Ammon's horn (tissue), 1 donor: ENCODE measurements at regions not wholly inside any gene's neighbourhood (a gene's known extent, or its start where the extent isn't known, plus 50 kb on each side); places are given as distances from the start of the nearest gene placed in this dataset.
"Not testable (repeated sequence)": the region's sequence is repeated elsewhere in the genome, so short reads cannot be mapped to it uniquely, and the experiment has no call there.

Experiments used
- DNase-seq: peaks from one replicate; pipeline ENCODE4 v3.0.0-alpha.2; 2016; ENCODE audit warnings: low spot score

- DNase-seq = peak; percentile 6
Observed at GRCh38 chrX:28472926-28473325, 114.3 kb upstream of the IL1RAPL1 start.

- DNase-seq = no peak
Observed at GRCh38 chrX:28487818-28488217, 99.4 kb upstream of the IL1RAPL1 start.

GRCh38 chrX:28491322-28491721 is 95.9 kb upstream of the IL1RAPL1 start:
- DNase-seq = no peak

GRCh38 chrX:28491941-28492340 is 95.3 kb upstream of the IL1RAPL1 start:
- DNase-seq = no peak

GRCh38 chrX:28498658-28499057 is 88.6 kb upstream of the IL1RAPL1 start:
- no peak for DNase-seq

GRCh38 chrX:28502667-28503066 is 84.6 kb upstream of the IL1RAPL1 start:
- DNase-seq = not testable (repeated sequence)

GRCh38 chrX:28507650-28508049 is 79.6 kb upstream of the IL1RAPL1 start:
- not testable (repeated sequence) for DNase-seq

GRCh38 chrX:28520786-28521185 is 66.5 kb upstream of the IL1RAPL1 start:
- DNase-seq = no peak

GRCh38 chrX:28528354-28528753 is 58.9 kb upstream of the IL1RAPL1 start:
- not testable (repeated sequence) for DNase-seq
